Transverse colon (tissue), 4 donors: ENCODE measurements at regions not wholly inside any gene's neighbourhood (a gene's known extent, or its start where the extent isn't known, plus 50 kb on each side); places are given as distances from the start of the nearest gene placed in this dataset.
A peak's percentile ranks its signal among the peaks of the same experiment; 100 is the strongest.

ENCODE experiments used
- DNase-seq: peaks from one replicate; pipeline ENCODE4 v3.0.0-alpha.2; 2019
- H3K27ac ChIP-seq, 4 donors: fragments of 200-600 bp; sonication (generic); 2 replicates each; pipeline ENCODE4 v1.5.1; 2016 to 2018; ENCODE audit warnings: inconsistent platforms in 4 of 4
- H3K27me3 ChIP-seq: fragments of 200-600 bp; sonication (generic); 2 replicates; pipeline ENCODE4 v1.5.1; 2017; ENCODE audit warnings: inconsistent platforms
- H3K36me3 ChIP-seq, 4 donors: fragments of 200-600 bp; sonication (generic); 2 replicates each; pipeline ENCODE4 v1.5.1; 2017 to 2019; ENCODE audit warnings: inconsistent platforms in 4 of 4
- H3K4me1 ChIP-seq, 4 donors: fragments of 200-600 bp; sonication (generic); 2 replicates each; pipeline ENCODE4 v1.5.1; 2017 to 2020; ENCODE audit warnings: inconsistent platforms in 4 of 4
- H3K4me3 ChIP-seq, 4 donors: fragments of 200-600 bp; sonication (generic); 1 replicate in 1 of 4; 2 replicates in 3 of 4; pipeline versions ENCODE4 v1.5.1 to v1.6.1; 2017 to 2019; ENCODE audit warnings: inconsistent platforms in 4 of 4
- H3K9me3 ChIP-seq, 2 donors: fragments of 200-600 bp; sonication (generic); 2 replicates each; pipeline ENCODE4 v1.5.1; 2017 to 2019; ENCODE audit warnings: inconsistent platforms in 2 of 2
- CTCF ChIP-seq, 5 experiments: fragments of 200-600 bp in 3 of 5; fragments of 450-650 bp in 2 of 5; sonication (generic) in 3 of 5; IDR thresholded peaks; 1 replicate in 2 of 5; 2 replicates in 3 of 5; pipeline ENCODE4 v1.5.1; 2016 to 2017; ENCODE audit warnings: antibody characterized with exemption in 5 of 5, inconsistent platforms in 3 of 5, mild to moderate bottlenecking in 2 of 5, moderate library complexity in 1 of 5
- EP300 ChIP-seq: sonication (generic); formaldehyde crosslinking; IDR thresholded peaks from one replicate; pipeline ENCODE4 v1.6.1; 2017; ENCODE audit warnings: antibody characterized with exemption, low read depth
- POLR2A ChIP-seq: fragments of 450-650 bp; IDR thresholded peaks from one replicate; pipeline ENCODE4 v1.6.1; 2016; ENCODE audit warnings: antibody characterized with exemption, mild to moderate bottlenecking, moderate library complexity
- POLR2AphosphoS5 ChIP-seq, 3 donors: sonication (generic); formaldehyde crosslinking; IDR thresholded peaks; one replicate each; pipeline ENCODE4 v1.6.1; 2016; ENCODE audit warnings: antibody characterized with exemption in 3 of 3
- WGBS, 2 donors: methylation state at CpG; one replicate each; pipeline ENCODE4 v1.1.5; 2018; ENCODE audit warnings: low coverage in 1 of 2; 5-methylcytosine and 5-hydroxymethylcytosine counted together
- in situ Hi-C, 4 donors: fragments of 200-750 bp; cut with MboI; loops; one replicate each; pipeline versions ENCODE4 v1.15.0 to v1.15.1; 2017; ENCODE audit warnings: low sequenced_read_pairs in 3 of 4, low pct_ligation_motif_present in 1 of 4, low pct_unique_long_range_greater_than_20kb in 1 of 4
- intact Hi-C: fragments of 100-400 bp; cut with DNase I; formaldehyde crosslinking; loops from one replicate; pipeline ENCODE4 v1.15.1; 2023; ENCODE audit warnings: low total_unique reads

- no peak overlapping the region for H3K4me3 ChIP-seq
- WGBS, 2 donors, result 70 to 78% methylated on average over 2 to 5 of the region's 5 CpGs
- no peaks in the 10 kb centered on the region for H3K9me3 ChIP-seq
- intact Hi-C loops (no loop called here), in situ Hi-C loops (no loop called here)
- H3K27ac ChIP-seq, result peak overlapping the region in 2 of 4 donors; percentile 11 to 28
- peaks cover 0 to 12% (median 9%) of the 10 kb centered on the region in 4 donors for H3K4me1 ChIP-seq
- no peaks in the 10 kb centered on the region for H3K36me3 ChIP-seq
- no peak for DNase-seq
- no peaks in the 10 kb centered on the region for H3K27me3 ChIP-seq
- TF ChIP-seq CTCF (IDR thresholded peaks at IDR 0.05) (no peak), EP300 (peak; percentile 57), POLR2AphosphoS5 (IDR thresholded peaks at IDR 0.05) (peak; percentile 12 to 82 (median 74))
Measured at GRCh38 chr15:62439543-62440016, 274.5 kb upstream of the C2CD4B start.

- WGBS, 2 donors, result 38 to 66% methylated on average over 2 to 11 of the region's 11 CpGs
- no peak overlapping the region for H3K4me3 ChIP-seq
- H3K36me3 ChIP-seq, result no peaks in the 10 kb centered on the region
- peaks cover 0 to 12% (median 9%) of the 10 kb centered on the region in 4 donors for H3K4me1 ChIP-seq
- in situ Hi-C loops (no loop called here), intact Hi-C loops (no loop called here)
- H3K27ac ChIP-seq, result peak overlapping the region; percentile 11 to 28 (median 22)
- no peaks in the 10 kb centered on the region for H3K27me3 ChIP-seq
- TF ChIP-seq POLR2A (no peak), EP300 (no peak), POLR2AphosphoS5 (IDR thresholded peaks at IDR 0.05) (no peak), CTCF (IDR thresholded peaks at IDR 0.05) (no peak)
- no peaks in the 10 kb centered on the region for H3K9me3 ChIP-seq
- DNase-seq, result no peak
Measured at GRCh38 chr15:62440362-62441105, 275.4 kb upstream of the C2CD4B start.

GRCh38 chr15:62444104-62445022 lies 279.3 kb upstream of the C2CD4B start:
- Histone ChIP-seq H3K9me3 (no peaks in the 10 kb centered on the region), H3K4me3 (no peak overlapping the region), H3K36me3 (no peaks in the 10 kb centered on the region), H3K27me3 (no peaks in the 10 kb centered on the region), H3K27ac (no peak overlapping the region), H3K4me1 (peaks cover 0 to 12% (median 9%) of the 10 kb centered on the region in 4 donors)
- no peak for DNase-seq
- TF ChIP-seq CTCF (IDR thresholded peaks at IDR 0.05) (no peak), POLR2A (no peak), EP300 (no peak), POLR2AphosphoS5 (IDR thresholded peaks at IDR 0.05) (no peak)
- intact Hi-C loops (no loop called here), in situ Hi-C loops (no loop called here)
- WGBS, 2 donors, result 80 to 81% methylated on average over 5 to 8 of the region's 8 CpGs

- intact Hi-C loops, result no loop called here
- 74 to 78% methylated on average over 2 of the region's 2 CpGs for WGBS, 2 donors
Measured at GRCh38 chr15:62445244-62445643, 280.2 kb upstream of the C2CD4B start.

More at GRCh38 chr15:62445244-62445643, 280.2 kb upstream of the C2CD4B start:
- Histone ChIP-seq H3K4me3 (no peak overlapping the region), H3K36me3 (no peaks in the 10 kb centered on the region), H3K4me1 (peaks cover 0 to 6% (median 3%) of the 10 kb centered on the region in 4 donors), H3K27ac (no peak overlapping the region), H3K9me3 (no peaks in the 10 kb centered on the region), H3K27me3 (no peaks in the 10 kb centered on the region)
- in situ Hi-C loops, result no loop called here
- DNase-seq, result no peak
- no peak for TF ChIP-seq EP300
- TF ChIP-seq POLR2A, result no peak
- no peak for TF ChIP-seq CTCF (IDR thresholded peaks at IDR 0.05)
- TF ChIP-seq POLR2AphosphoS5 (IDR thresholded peaks at IDR 0.05), result no peak
